ENCODE measurements at regions not wholly inside any gene's neighbourhood (a gene's known extent, or its start where the extent isn't known, plus 50 kb on each side); places are given as distances from the start of the nearest gene placed in this dataset.

GRCh38 chr3:125645616-125646015 lies 50.3 kb upstream of the OSBPL11 start:
- Histone ChIP-seq H3K9me3 (ENCODE audit: control insufficient read depth, low read length) (no peaks in the 10 kb centered on the region), H3K4me1 (ENCODE audit: control insufficient read depth, insufficient read depth, low read length, poor library complexity, severe bottlenecking) (no peaks in the 10 kb centered on the region), H3K36me3 (ENCODE audit: control insufficient read depth, insufficient read depth, low read length) (no peaks in the 10 kb centered on the region), H3K4me3 (ENCODE audit: insufficient read depth, low read depth, low read length, poor library complexity, severe bottlenecking) (no peak overlapping the region), H3K27me3 (replicated peaks; ENCODE audit: control insufficient read depth, insufficient read depth, low read length, poor library complexity, severe bottlenecking) (no peaks in the 10 kb centered on the region), H3K27ac (ENCODE audit: insufficient read depth, low read length, poor library complexity, severe bottlenecking) (no peak overlapping the region)
- no peak for DNase-seq

DNA sequence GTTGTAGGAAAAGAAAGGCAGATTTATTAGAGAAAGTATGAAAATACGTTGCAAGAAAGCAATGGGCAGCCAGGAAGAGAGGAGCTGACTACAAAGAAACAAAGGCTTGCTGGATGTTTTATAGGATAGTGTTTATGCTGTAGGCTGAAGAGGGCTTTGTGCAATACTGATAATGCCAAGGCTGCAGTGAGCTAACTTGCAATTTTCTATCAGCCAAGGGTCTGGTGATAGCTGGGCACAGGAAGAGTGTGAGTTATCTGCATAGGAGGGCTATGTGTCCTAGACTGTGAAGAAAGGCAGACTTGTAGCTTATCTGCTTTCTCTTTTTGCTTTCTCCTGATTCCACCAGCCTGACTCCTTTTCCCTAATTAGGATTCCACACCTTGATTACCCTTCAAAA lies 51.3 kb upstream of the OSBPL11 start:
- H3K27ac ChIP-seq (ENCODE audit: insufficient read depth, low read length, poor library complexity, severe bottlenecking), result no peak overlapping the region
- no peak for DNase-seq
- no peak overlapping the region for H3K4me3 ChIP-seq (ENCODE audit: insufficient read depth, low read depth, low read length, poor library complexity, severe bottlenecking)
- no peaks in the 10 kb centered on the region for H3K27me3 ChIP-seq (replicated peaks; ENCODE audit: control insufficient read depth, insufficient read depth, low read length, poor library complexity, severe bottlenecking)
- no peaks in the 10 kb centered on the region for H3K4me1 ChIP-seq (ENCODE audit: control insufficient read depth, insufficient read depth, low read length, poor library complexity, severe bottlenecking)
- H3K36me3 ChIP-seq (ENCODE audit: control insufficient read depth, insufficient read depth, low read length), result no peaks in the 10 kb centered on the region
- no peaks in the 10 kb centered on the region for H3K9me3 ChIP-seq (ENCODE audit: control insufficient read depth, low read length)

- no peaks in the 10 kb centered on the region for H3K27me3 ChIP-seq (replicated peaks; ENCODE audit: control insufficient read depth, insufficient read depth, low read length, poor library complexity, severe bottlenecking)
- H3K4me3 ChIP-seq (ENCODE audit: insufficient read depth, low read depth, low read length, poor library complexity, severe bottlenecking), result no peak overlapping the region
- no peak for DNase-seq
Measured at GRCh38 chr3:125647318-125648014, 52.2 kb upstream of the OSBPL11 start.

GRCh38 chr3:125651244-125651643 lies 55.9 kb upstream of the OSBPL11 start:
- Histone ChIP-seq H3K4me1 (ENCODE audit: control insufficient read depth, insufficient read depth, low read length, poor library complexity, severe bottlenecking) (no peaks in the 10 kb centered on the region), H3K27me3 (replicated peaks; ENCODE audit: control insufficient read depth, insufficient read depth, low read length, poor library complexity, severe bottlenecking) (no peaks in the 10 kb centered on the region), H3K36me3 (ENCODE audit: control insufficient read depth, insufficient read depth, low read length) (no peaks in the 10 kb centered on the region), H3K27ac (ENCODE audit: insufficient read depth, low read length, poor library complexity, severe bottlenecking) (no peak overlapping the region), H3K9me3 (ENCODE audit: control insufficient read depth, low read length) (no peaks in the 10 kb centered on the region), H3K4me3 (ENCODE audit: insufficient read depth, low read depth, low read length, poor library complexity, severe bottlenecking) (no peak overlapping the region)
- DNase-seq, result no peak

More at GRCh38 chr3:125647318-125648014, 52.2 kb upstream of the OSBPL11 start:
- H3K9me3 ChIP-seq (ENCODE audit: control insufficient read depth, low read length), result no peaks in the 10 kb centered on the region
- H3K36me3 ChIP-seq (ENCODE audit: control insufficient read depth, insufficient read depth, low read length), result no peaks in the 10 kb centered on the region
- H3K27ac ChIP-seq (ENCODE audit: insufficient read depth, low read length, poor library complexity, severe bottlenecking), result no peak overlapping the region
- no peaks in the 10 kb centered on the region for H3K4me1 ChIP-seq (ENCODE audit: control insufficient read depth, insufficient read depth, low read length, poor library complexity, severe bottlenecking)

- Histone ChIP-seq H3K9me3 (ENCODE audit: control insufficient read depth, low read length) (no peaks in the 10 kb centered on the region), H3K4me1 (ENCODE audit: control insufficient read depth, insufficient read depth, low read length, poor library complexity, severe bottlenecking) (no peaks in the 10 kb centered on the region), H3K27me3 (replicated peaks; ENCODE audit: control insufficient read depth, insufficient read depth, low read length, poor library complexity, severe bottlenecking) (no peaks in the 10 kb centered on the region), H3K27ac (ENCODE audit: insufficient read depth, low read length, poor library complexity, severe bottlenecking) (no peak overlapping the region), H3K36me3 (ENCODE audit: control insufficient read depth, insufficient read depth, low read length) (no peaks in the 10 kb centered on the region), H3K4me3 (ENCODE audit: insufficient read depth, low read depth, low read length, poor library complexity, severe bottlenecking) (no peak overlapping the region)
- no peak for DNase-seq
Measured at GRCh38 chr3:125652349-125652748, 57.1 kb upstream of the OSBPL11 start.

DNA sequence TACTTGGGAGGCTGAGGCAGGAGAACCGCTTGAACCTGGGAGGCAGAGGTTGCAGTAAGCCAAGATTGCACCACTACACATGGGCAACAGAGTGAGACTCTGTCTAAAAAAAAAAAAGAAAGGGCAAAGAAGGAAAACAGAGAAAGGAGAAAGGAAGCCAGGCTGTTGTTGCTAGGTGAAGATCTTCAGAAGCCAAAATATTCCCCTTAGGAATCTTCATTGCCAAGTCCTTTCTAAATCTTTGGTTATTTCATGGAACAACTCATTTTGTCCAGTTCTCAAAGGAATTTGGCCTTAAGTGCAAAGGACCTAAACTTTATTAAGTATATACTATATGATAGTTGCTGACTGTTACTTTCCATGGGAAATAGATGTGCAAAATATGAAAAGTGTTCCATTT lies 59.2 kb upstream of the OSBPL11 start:
- no peak for DNase-seq
- no peaks in the 10 kb centered on the region for H3K27me3 ChIP-seq (replicated peaks; ENCODE audit: control insufficient read depth, insufficient read depth, low read length, poor library complexity, severe bottlenecking)
- no peaks in the 10 kb centered on the region for H3K4me1 ChIP-seq (ENCODE audit: control insufficient read depth, insufficient read depth, low read length, poor library complexity, severe bottlenecking)
- H3K36me3 ChIP-seq (ENCODE audit: control insufficient read depth, insufficient read depth, low read length), result no peaks in the 10 kb centered on the region
- no peaks in the 10 kb centered on the region for H3K9me3 ChIP-seq (ENCODE audit: control insufficient read depth, low read length)
- H3K4me3 ChIP-seq (ENCODE audit: insufficient read depth, low read depth, low read length, poor library complexity, severe bottlenecking), result no peak overlapping the region
- H3K27ac ChIP-seq (ENCODE audit: insufficient read depth, low read length, poor library complexity, severe bottlenecking), result no peak overlapping the region

GRCh38 chr3:125662675-125663074 lies 67.4 kb upstream of the OSBPL11 start:
- Histone ChIP-seq H3K27me3 (replicated peaks; ENCODE audit: control insufficient read depth, insufficient read depth, low read length, poor library complexity, severe bottlenecking) (no peaks in the 10 kb centered on the region), H3K4me1 (ENCODE audit: control insufficient read depth, insufficient read depth, low read length, poor library complexity, severe bottlenecking) (no peaks in the 10 kb centered on the region), H3K27ac (ENCODE audit: insufficient read depth, low read length, poor library complexity, severe bottlenecking) (no peak overlapping the region), H3K9me3 (ENCODE audit: control insufficient read depth, low read length) (no peaks in the 10 kb centered on the region), H3K4me3 (ENCODE audit: insufficient read depth, low read depth, low read length, poor library complexity, severe bottlenecking) (no peak overlapping the region), H3K36me3 (ENCODE audit: control insufficient read depth, insufficient read depth, low read length) (no peaks in the 10 kb centered on the region)
- DNase-seq, result no peak

DNA sequence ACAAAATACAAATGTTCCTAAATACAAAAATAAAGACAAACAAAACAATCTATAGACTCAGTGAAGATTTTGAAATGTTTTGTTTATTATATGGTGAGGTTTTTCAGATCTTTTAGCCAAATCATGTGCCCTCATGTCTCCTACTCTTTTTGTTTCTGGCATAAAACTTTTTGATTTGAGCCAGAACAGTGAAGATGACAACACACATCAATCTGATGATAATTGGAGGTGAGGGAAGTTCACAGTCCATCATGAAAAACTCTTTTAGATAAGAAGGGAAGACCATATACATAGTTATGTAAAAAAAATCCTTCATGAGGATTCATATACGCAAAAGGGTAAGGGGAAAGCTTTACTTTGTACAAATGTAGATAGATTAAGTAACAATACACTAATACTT lies 75.1 kb upstream of the OSBPL11 start:
- no peaks in the 10 kb centered on the region for H3K9me3 ChIP-seq (ENCODE audit: control insufficient read depth, low read length)
- DNase-seq, result no peak
- H3K27me3 ChIP-seq (replicated peaks; ENCODE audit: control insufficient read depth, insufficient read depth, low read length, poor library complexity, severe bottlenecking), result no peaks in the 10 kb centered on the region
- H3K4me1 ChIP-seq (ENCODE audit: control insufficient read depth, insufficient read depth, low read length, poor library complexity, severe bottlenecking), result no peaks in the 10 kb centered on the region
- no peaks in the 10 kb centered on the region for H3K36me3 ChIP-seq (ENCODE audit: control insufficient read depth, insufficient read depth, low read length)
- no peak overlapping the region for H3K27ac ChIP-seq (ENCODE audit: insufficient read depth, low read length, poor library complexity, severe bottlenecking)
- no peak overlapping the region for H3K4me3 ChIP-seq (ENCODE audit: insufficient read depth, low read depth, low read length, poor library complexity, severe bottlenecking)

DNA sequence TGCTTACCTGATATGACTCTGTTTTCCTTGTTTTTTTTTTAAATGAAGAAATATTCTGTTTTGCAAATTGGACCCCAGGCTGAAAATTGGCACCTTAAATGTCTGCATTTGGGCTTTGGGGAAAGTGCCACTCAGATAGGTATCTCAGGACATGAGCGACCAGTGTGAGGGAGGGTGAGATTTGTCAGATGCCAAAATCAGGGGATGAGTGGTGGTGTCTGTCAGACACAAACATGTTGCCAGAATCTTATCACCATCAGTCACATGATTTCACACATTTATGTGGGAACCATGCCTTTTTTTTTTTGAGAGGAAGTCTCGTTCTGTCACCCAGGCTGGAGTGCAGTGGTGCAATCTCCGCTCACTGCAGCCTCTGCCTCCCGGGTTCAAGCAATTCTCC lies 75.6 kb upstream of the OSBPL11 start:
- H3K4me3 ChIP-seq (ENCODE audit: insufficient read depth, low read depth, low read length, poor library complexity, severe bottlenecking), result no peak overlapping the region
- no peak overlapping the region for H3K27ac ChIP-seq (ENCODE audit: insufficient read depth, low read length, poor library complexity, severe bottlenecking)
- no peak for DNase-seq
- H3K36me3 ChIP-seq (ENCODE audit: control insufficient read depth, insufficient read depth, low read length), result no peaks in the 10 kb centered on the region
- no peaks in the 10 kb centered on the region for H3K27me3 ChIP-seq (replicated peaks; ENCODE audit: control insufficient read depth, insufficient read depth, low read length, poor library complexity, severe bottlenecking)
- no peaks in the 10 kb centered on the region for H3K9me3 ChIP-seq (ENCODE audit: control insufficient read depth, low read length)
- no peaks in the 10 kb centered on the region for H3K4me1 ChIP-seq (ENCODE audit: control insufficient read depth, insufficient read depth, low read length, poor library complexity, severe bottlenecking)

DNA sequence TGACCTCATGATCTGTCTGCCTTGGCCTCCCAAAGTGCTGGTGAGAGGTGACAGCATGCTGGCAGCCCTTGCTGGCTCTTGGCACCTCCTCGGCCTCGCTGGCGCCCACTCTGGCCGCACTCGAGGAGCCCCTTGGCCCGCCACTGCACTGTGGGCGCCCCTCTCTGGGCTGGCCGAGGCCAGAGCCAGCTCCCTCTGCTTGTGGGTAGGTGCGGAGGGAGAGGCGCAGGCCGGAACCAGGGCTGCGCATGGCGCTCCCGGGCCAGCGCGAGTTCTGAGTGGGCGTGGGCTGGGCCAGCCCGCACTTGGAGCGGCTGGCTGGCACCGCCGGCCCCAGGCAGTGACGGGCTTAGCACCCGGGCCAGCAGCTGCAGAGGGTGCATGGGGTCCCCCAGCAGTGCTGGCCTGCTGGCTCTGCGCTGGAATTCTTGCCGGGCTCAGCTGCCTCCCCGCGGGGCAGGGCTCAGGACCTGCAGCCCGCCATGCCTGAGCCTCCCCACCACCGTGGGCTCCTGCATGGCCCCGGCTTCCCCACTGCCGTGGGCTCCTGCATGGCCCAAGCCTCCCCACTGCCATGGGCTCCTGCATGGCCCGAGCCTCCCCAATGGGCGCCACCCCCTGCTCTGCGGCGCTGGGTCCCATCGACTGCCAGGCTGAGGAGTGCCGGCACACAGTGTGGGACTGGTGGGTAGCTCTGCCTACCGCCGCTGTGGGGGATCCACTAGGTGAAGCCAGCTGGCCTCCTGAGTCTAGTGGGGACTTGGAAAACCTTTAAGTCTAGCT lies 76.4 kb upstream of the OSBPL11 start:
- DNase-seq, result no peak
- Histone ChIP-seq H3K27ac (ENCODE audit: insufficient read depth, low read length, poor library complexity, severe bottlenecking) (no peak overlapping the region), H3K27me3 (replicated peaks; ENCODE audit: control insufficient read depth, insufficient read depth, low read length, poor library complexity, severe bottlenecking) (no peaks in the 10 kb centered on the region)

More for the DNA sequence above, 76.4 kb upstream of the OSBPL11 start:
- H3K4me3 ChIP-seq (ENCODE audit: insufficient read depth, low read depth, low read length, poor library complexity, severe bottlenecking), result no peak overlapping the region
- no peaks in the 10 kb centered on the region for H3K4me1 ChIP-seq (ENCODE audit: control insufficient read depth, insufficient read depth, low read length, poor library complexity, severe bottlenecking)
- no peaks in the 10 kb centered on the region for H3K9me3 ChIP-seq (ENCODE audit: control insufficient read depth, low read length)
- no peaks in the 10 kb centered on the region for H3K36me3 ChIP-seq (ENCODE audit: control insufficient read depth, insufficient read depth, low read length)
